DND-41 (cell line): ENCODE measurements at regions not wholly inside any gene's neighbourhood (a gene's known extent, or its start where the extent isn't known, plus 50 kb on each side); places are given as distances from the start of the nearest gene placed in this dataset.

Source experiments
- CTCF ChIP-seq: IDR thresholded peaks from 2 replicates; pipeline ENCODE4 v1.5.1; 2012; ENCODE audit warnings: borderline replicate concordance, low read length, moderate library complexity, mild to moderate bottlenecking; ENCODE audit not compliant: poor library complexity, severe bottlenecking; ENCODE audit errors: extremely low read depth
- EZH2 ChIP-seq: IDR thresholded peaks from 3 replicates; pipeline ENCODE4 v1.6.1; 2012; ENCODE audit warnings: borderline replicate concordance, low read depth, mild to moderate bottlenecking, moderate library complexity, low read length, inconsistent platforms; ENCODE audit not compliant: severe bottlenecking

- TF ChIP-seq CTCF (no peak), EZH2 (no peak)
Measured at GRCh38 chr10:107443326-107443725, 278.8 kb upstream of the SORCS1 start.
